HEK293T (cell line): ENCODE measurements at regions not wholly inside any gene's neighbourhood (a gene's known extent, or its start where the extent isn't known, plus 50 kb on each side); places are given as distances from the start of the nearest gene placed in this dataset.

ENCODE experiments used
- ARNT ChIP-seq: fragments of 450-650 bp; IDR thresholded peaks from 2 replicates; pipeline ENCODE4 v1.6.1; 2017; ENCODE audit warnings: mild to moderate bottlenecking
- BHLHE40 ChIP-seq: fragments of 450-650 bp; IDR thresholded peaks from 2 replicates; pipeline ENCODE4 v1.6.1; 2016; ENCODE audit warnings: mild to moderate bottlenecking, moderate library complexity, borderline replicate concordance
- CTBP1 ChIP-seq: fragments of 450-650 bp; IDR thresholded peaks from 2 replicates; pipeline ENCODE4 v1.6.1; 2016; ENCODE audit warnings: borderline replicate concordance
- ELF4 ChIP-seq: fragments of 450-650 bp; IDR thresholded peaks from 2 replicates; pipeline ENCODE4 v1.6.1; 2017; ENCODE audit warnings: antibody characterized with exemption
- FOXA1 ChIP-seq: fragments of 450-650 bp; IDR thresholded peaks from 2 replicates; pipeline ENCODE4 v1.6.1; 2016; ENCODE audit warnings: mild to moderate bottlenecking
- FOXM1 ChIP-seq: fragments of 450-650 bp; IDR thresholded peaks from 2 replicates; pipeline ENCODE4 v1.6.1; 2017; ENCODE audit warnings: mild to moderate bottlenecking, borderline replicate concordance
- HDGF ChIP-seq: fragments of 450-650 bp; IDR thresholded peaks from 2 replicates; pipeline ENCODE4 v1.6.1; 2017; ENCODE audit warnings: antibody characterized with exemption, borderline replicate concordance
- L3MBTL2 ChIP-seq: fragments of 450-650 bp; conservative IDR thresholded peaks from 2 replicates; pipeline ENCODE4 v1.6.1; 2016; ENCODE audit warnings: mild to moderate bottlenecking
- LEF1 ChIP-seq: fragments of 450-650 bp; IDR thresholded peaks from 2 replicates; pipeline ENCODE4 v1.6.1; 2017; ENCODE audit warnings: mild to moderate bottlenecking, borderline replicate concordance
- SP1 ChIP-seq: fragments of 450-650 bp; IDR thresholded peaks from 2 replicates; pipeline ENCODE4 v1.6.1; 2017
- SUZ12 ChIP-seq: fragments of 450-650 bp; IDR thresholded peaks from 2 replicates; pipeline ENCODE4 v1.6.1; 2016; ENCODE audit warnings: mild to moderate bottlenecking
- TARDBP ChIP-seq: fragments of 450-650 bp; IDR thresholded peaks from 2 replicates; pipeline ENCODE4 v1.6.1; 2016
- ZNF384 ChIP-seq: fragments of 450-650 bp; IDR thresholded peaks from 2 replicates; pipeline ENCODE4 v1.6.1; 2016
- TF ChIP-seq, protein P1 (sequence below): fragments of 450-650 bp; IDR thresholded peaks from 2 replicates; pipeline ENCODE4 v1.6.1; 2016

DNA sequence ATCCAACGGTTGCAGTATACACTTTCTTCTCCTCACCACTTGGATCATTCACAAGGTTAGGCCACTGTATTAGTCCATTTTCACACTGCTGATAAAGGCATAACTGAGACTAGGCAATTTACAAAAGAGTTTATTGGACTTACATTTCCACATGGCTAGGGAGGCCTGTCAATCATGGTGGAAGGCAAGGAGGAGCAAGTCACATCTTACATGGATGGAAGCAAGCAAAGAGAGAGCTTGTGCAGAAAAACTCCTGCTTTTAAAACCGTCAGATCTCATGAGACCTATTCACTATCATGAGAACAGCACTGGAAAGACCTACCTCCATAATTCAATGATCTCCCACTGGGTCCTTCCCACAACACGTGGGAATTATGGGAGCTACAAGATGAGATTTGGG is 81.8 kb upstream of the DAP start:
- TF ChIP-seq FOXA1 (no peak), BHLHE40 (no peak), LEF1 (no peak), SUZ12 (no peak), FOXM1 (no peak), SP1 (no peak), HDGF (no peak), ZNF384 (no peak), L3MBTL2 (no peak), ARNT (no peak), TARDBP (no peak), CTBP1 (no peak), ELF4 (no peak)
- TF ChIP-seq, protein P1, sequence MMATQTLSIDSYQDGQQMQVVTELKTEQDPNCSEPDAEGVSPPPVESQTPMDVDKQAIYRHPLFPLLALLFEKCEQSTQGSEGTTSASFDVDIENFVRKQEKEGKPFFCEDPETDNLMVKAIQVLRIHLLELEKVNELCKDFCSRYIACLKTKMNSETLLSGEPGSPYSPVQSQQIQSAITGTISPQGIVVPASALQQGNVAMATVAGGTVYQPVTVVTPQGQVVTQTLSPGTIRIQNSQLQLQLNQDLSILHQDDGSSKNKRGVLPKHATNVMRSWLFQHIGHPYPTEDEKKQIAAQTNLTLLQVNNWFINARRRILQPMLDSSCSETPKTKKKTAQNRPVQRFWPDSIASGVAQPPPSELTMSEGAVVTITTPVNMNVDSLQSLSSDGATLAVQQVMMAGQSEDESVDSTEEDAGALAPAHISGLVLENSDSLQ, result 0 out of 2 replicates have a peak, but pooled peaks have one; percentile 37
